Naive thymus-derived CD4-positive, alpha-beta T cell (primary cell): ENCODE measurements at regions not wholly inside any gene's neighbourhood (a gene's known extent, or its start where the extent isn't known, plus 50 kb on each side); places are given as distances from the start of the nearest gene placed in this dataset.
A peak's percentile ranks its signal among the peaks of the same experiment; 100 is the strongest.
"Not testable (repeated sequence)": the region's sequence is repeated elsewhere in the genome, so short reads cannot be mapped to it uniquely, and the experiment has no call there.

Source experiments
- ATAC-seq: fragments of 150-1000 bp; cut with Tn5 transposase; 2 replicates; pipeline ENCODE4 v1.10.0; 2021; ENCODE audit warnings: mild to moderate bottlenecking, moderate library complexity
- CTCF ChIA-PET: fragments of 350-600 bp; sonication (Branson Sonifier 250); formaldehyde crosslinking; loops from one replicate; lab custom pipeline; 2021; ENCODE audit warnings: antibody characterized with exemption; lab: Charles Lee
- POLR2A ChIA-PET: fragments of 350-600 bp; sonication (Branson Sonifier 250); formaldehyde crosslinking; loops from one replicate; lab custom pipeline; 2021; ENCODE audit warnings: antibody characterized with exemption, inconsistent platforms; lab: Charles Lee
- DNase-seq, 9 donors: peaks; one replicate each; pipeline versions ENCODE4 v3.0.0 to v3.0.0-alpha.2; 2020 to 2022; ENCODE audit warnings: mixed read lengths in 1 of 9
- H3K27ac ChIP-seq: one replicate; pipeline ENCODE4 v1.7.0; 2013; ENCODE audit warnings: mild to moderate bottlenecking, low read depth, low read length, moderate library complexity
- H3K27me3 ChIP-seq, 2 donors: one replicate each; pipeline ENCODE4 v1.7.0; 2013; ENCODE audit warnings: low read length in 2 of 2, mild to moderate bottlenecking in 2 of 2, moderate library complexity in 2 of 2; ENCODE audit not compliant: control insufficient read depth in 2 of 2, insufficient read depth in 2 of 2
- H3K36me3 ChIP-seq, 3 experiments: 1 replicate in 2 of 3; 2 replicates in 1 of 3; pipeline ENCODE4 v1.7.0; 2013; ENCODE audit warnings: low read length in 3 of 3, mild to moderate bottlenecking in 3 of 3, moderate library complexity in 1 of 3; ENCODE audit not compliant: insufficient read depth in 3 of 3, control insufficient read depth in 2 of 3
- H3K4me1 ChIP-seq, 2 donors: one replicate each; pipeline ENCODE4 v1.7.0; 2013; ENCODE audit warnings: low read length in 2 of 2, mild to moderate bottlenecking in 2 of 2, moderate library complexity in 1 of 2; ENCODE audit not compliant: control insufficient read depth in 2 of 2, insufficient read depth in 2 of 2
- H3K4me3 ChIP-seq: 2 replicates; pipeline ENCODE4 v1.7.0; 2013; ENCODE audit warnings: mild to moderate bottlenecking, low read length
- H3K9me3 ChIP-seq, 3 experiments: 1 replicate in 2 of 3; 2 replicates in 1 of 3; pipeline ENCODE4 v1.7.0; 2013; ENCODE audit warnings: low read length in 3 of 3; ENCODE audit not compliant: control insufficient read depth in 2 of 3
- H3K27ac Mint-ChIP-seq, 9 donors: one replicate each; pipeline ENCODE4 v1.8.0; 2020 to 2022; ENCODE audit warnings: mixed read lengths in 9 of 9, mild to moderate bottlenecking in 8 of 9, moderate library complexity in 5 of 9, inconsistent platforms in 2 of 9
- H3K27me3 Mint-ChIP-seq, 5 donors: one replicate each; pipeline ENCODE4 v1.8.0; 2021 to 2022; ENCODE audit warnings: mixed read lengths in 5 of 5, mild to moderate bottlenecking in 1 of 5
- H3K36me3 Mint-ChIP-seq, 5 donors: one replicate each; pipeline ENCODE4 v1.8.0; 2020 to 2022; ENCODE audit warnings: mixed read lengths in 5 of 5, mild to moderate bottlenecking in 3 of 5, inconsistent platforms in 1 of 5
- H3K4me1 Mint-ChIP-seq, 7 donors: one replicate each; pipeline ENCODE4 v1.8.0; 2020 to 2022; ENCODE audit warnings: mixed read lengths in 7 of 7, mild to moderate bottlenecking in 3 of 7, inconsistent platforms in 1 of 7
- H3K4me3 Mint-ChIP-seq, 10 donors: one replicate each; pipeline ENCODE4 v1.8.0; 2020 to 2022; ENCODE audit warnings: mild to moderate bottlenecking in 10 of 10, mixed read lengths in 10 of 10, moderate library complexity in 6 of 10, inconsistent platforms in 2 of 10
- H3K9me3 Mint-ChIP-seq, 11 donors: one replicate each; pipeline ENCODE4 v1.8.0; 2020 to 2022; ENCODE audit warnings: mixed read lengths in 11 of 11, mild to moderate bottlenecking in 4 of 11, inconsistent platforms in 1 of 11, moderate library complexity in 1 of 11
- intact Hi-C, 2 donors: fragments of 100-400 bp; cut with micrococcal nuclease; formaldehyde crosslinking; loops; one replicate each; pipeline ENCODE4 v1.15.1; 2023

DNA sequence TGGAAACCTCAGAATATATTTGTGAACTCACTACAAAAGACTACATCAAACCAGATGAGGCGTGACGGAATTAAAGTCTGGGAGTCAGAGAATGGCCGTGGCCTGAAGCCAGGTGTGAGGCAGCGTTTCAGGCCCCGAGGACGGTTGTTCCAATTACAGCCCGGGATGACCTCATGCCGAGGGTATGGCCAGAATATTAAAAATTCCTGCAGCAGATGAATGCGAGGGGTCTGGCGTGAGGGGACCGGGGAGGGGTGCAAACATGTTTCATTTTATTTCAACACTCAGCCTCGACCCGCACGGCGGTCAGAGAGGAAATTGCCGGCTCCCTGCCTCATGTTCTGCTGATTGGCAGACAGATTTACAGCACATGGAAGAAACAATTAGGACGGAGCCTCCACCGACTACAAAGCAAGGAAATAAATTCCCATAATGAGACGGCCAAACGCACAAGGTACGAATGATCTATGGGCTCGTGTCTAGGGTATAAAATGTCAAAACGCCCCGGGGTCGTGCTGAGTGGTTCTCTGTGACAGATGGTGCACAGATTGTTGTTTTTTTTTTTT, 289.7 kb downstream of the SHOX start:
- ATAC-seq: no peak

DNA sequence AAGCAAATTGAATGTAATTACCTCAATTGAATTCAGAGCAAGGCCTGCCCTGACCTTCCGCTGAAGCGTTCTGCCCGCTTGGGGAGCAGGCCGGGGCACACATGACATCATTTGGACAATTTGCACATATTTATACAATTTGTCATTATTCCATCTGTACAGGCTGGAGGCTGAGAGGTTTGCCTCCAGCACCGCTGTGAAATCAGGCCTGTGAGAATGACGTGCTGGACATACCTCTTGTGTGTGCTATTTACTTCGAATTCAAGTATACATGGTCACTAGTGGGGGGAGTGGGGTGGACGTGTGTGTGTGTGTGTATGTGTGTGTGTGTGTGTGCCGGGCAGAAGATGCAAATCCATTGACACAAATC, 285.6 kb downstream of the SHOX start:
- H3K4me3 ChIP-seq: no peak overlapping the region
- H3K27me3 ChIP-seq: no peaks in the 10 kb centered on the region
- CTCF ChIA-PET: no interaction called here
- H3K4me1 ChIP-seq: no peaks in the 10 kb centered on the region
- no peaks in the 10 kb centered on the region for H3K9me3 ChIP-seq
- Mint-ChIP-seq H3K27me3 (peaks cover 0 to 6% (median 0%) of the 10 kb centered on the region in 5 donors), H3K4me1 (no peaks in the 10 kb centered on the region), H3K9me3 (peaks cover 0 to 16% (median 0%) of the 10 kb centered on the region in 11 donors), H3K36me3 (no peaks in the 10 kb centered on the region), H3K27ac (no peak overlapping the region), H3K4me3 (no peak overlapping the region)
- H3K36me3 ChIP-seq: no peaks in the 10 kb centered on the region
- POLR2A ChIA-PET: no interaction called here
- DNase-seq: no peak
- intact Hi-C loops: loop anchor here in 1 of 2 donors (5.0 to 10.0 kb wide), 3 partner anchors 96 to 259 kb away; no protein-coding TSS in a partner anchor
- no peak overlapping the region for H3K27ac ChIP-seq
- ATAC-seq: no peak

More for the DNA sequence above, 289.7 kb downstream of the SHOX start:
- H3K27me3 Mint-ChIP-seq: no peaks in the 10 kb centered on the region
- intact Hi-C loops: no loop called here
- H3K36me3 Mint-ChIP-seq: no peaks in the 10 kb centered on the region
- H3K9me3 ChIP-seq: no peaks in the 10 kb centered on the region
- no peaks in the 10 kb centered on the region for H3K27me3 ChIP-seq
- H3K4me1 ChIP-seq: no peaks in the 10 kb centered on the region
- peaks cover 0 to 1% (median 0%) of the 10 kb centered on the region in 7 donors for H3K4me1 Mint-ChIP-seq
- no peak overlapping the region for H3K27ac Mint-ChIP-seq
- H3K36me3 ChIP-seq: no peaks in the 10 kb centered on the region
- H3K9me3 Mint-ChIP-seq: peaks cover 0 to 6% (median 0%) of the 10 kb centered on the region in 11 donors
- no peak overlapping the region for H3K4me3 ChIP-seq
- ChIA-PET POLR2A (no interaction called here), CTCF (no interaction called here)
- H3K4me3 Mint-ChIP-seq: no peak overlapping the region
- DNase-seq: no peak
- H3K27ac ChIP-seq: no peak overlapping the region

DNA sequence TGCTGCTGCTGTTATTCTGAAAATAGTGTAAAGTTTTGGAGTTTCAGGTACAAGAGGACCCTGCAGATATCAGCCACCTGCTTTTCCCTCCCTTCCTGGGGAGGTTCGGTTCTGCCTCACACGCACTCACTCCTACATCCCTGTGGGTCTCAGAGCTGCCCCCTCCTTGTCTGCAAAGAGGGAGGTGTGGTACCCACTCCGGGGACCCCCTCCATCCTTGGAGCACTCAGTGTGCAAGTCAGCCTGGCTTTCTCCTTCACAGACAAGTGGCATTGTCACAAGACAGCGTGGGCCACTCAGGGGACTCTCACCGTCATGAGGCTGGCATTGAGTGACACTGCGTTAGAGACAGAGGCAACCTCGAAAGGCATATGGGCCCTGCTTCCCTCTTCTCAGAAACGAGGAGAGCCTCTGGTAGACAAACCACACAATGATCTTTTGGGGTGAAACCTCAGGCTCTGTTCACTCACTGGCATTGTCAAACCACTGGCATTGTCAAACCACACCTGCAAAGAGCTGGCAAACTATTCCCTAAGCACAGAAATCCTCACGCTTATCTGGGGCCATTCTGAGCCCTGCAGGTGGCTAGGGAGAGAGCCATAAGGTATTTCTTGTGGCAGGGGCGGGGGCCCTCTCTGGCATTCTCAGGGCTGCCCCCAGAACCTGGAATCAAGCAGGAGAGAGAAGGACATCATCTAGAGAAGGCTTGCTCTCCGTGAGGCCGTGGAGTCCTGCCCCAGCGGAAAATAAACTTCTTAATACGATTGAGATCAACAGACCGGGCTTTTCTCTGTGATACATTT, 285.0 kb downstream of the SHOX start:
- peak; percentile 50 for ATAC-seq

DNA sequence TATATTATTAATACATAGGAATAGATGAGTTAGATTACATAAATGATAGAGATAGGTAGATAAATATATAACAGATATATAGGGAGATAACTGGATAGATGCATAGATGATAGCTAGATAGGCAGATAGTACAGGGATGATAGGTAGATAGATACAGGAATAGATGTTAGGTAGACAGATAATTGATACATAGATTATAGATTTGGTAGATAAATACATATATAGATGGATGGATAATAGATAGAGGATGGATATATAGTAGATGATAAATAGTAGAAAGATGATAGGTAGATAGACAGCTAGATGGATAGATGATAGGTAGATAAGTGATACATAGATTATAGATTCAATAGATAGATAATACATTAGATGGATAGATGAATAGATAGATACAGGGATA, 283.6 kb downstream of the SHOX start:
- ATAC-seq (no peak), DNase-seq (no peak)
- Mint-ChIP-seq H3K4me1 (no peaks in the 10 kb centered on the region), H3K4me3 (no peak overlapping the region), H3K36me3 (no peaks in the 10 kb centered on the region), H3K27ac (peak overlapping the region in 1 of 9 donors; percentile 59), H3K27me3 (peaks cover 0 to 6% (median 0%) of the 10 kb centered on the region in 5 donors), H3K9me3 (peaks cover 0 to 16% (median 0%) of the 10 kb centered on the region in 11 donors)
- Histone ChIP-seq H3K9me3 (no peaks in the 10 kb centered on the region), H3K4me3 (no peak overlapping the region), H3K27ac (no peak overlapping the region), H3K27me3 (no peaks in the 10 kb centered on the region), H3K36me3 (no peaks in the 10 kb centered on the region), H3K4me1 (no peaks in the 10 kb centered on the region)
- ChIA-PET CTCF (no interaction called here), POLR2A (no interaction called here)
- intact Hi-C loops: loop anchor here in 1 of 2 donors (10.0 kb wide), 2 partner anchors 161 to 261 kb away; no protein-coding TSS in a partner anchor

More for the DNA sequence above, 285.0 kb downstream of the SHOX start:
- POLR2A ChIA-PET: no interaction called here
- Histone ChIP-seq H3K27ac (no peak overlapping the region), H3K9me3 (no peaks in the 10 kb centered on the region), H3K4me1 (no peaks in the 10 kb centered on the region), H3K36me3 (no peaks in the 10 kb centered on the region), H3K4me3 (no peak overlapping the region), H3K27me3 (no peaks in the 10 kb centered on the region)
- Mint-ChIP-seq H3K27ac (no peak overlapping the region), H3K4me3 (no peak overlapping the region), H3K4me1 (no peaks in the 10 kb centered on the region), H3K9me3 (peaks cover 0 to 16% (median 0%) of the 10 kb centered on the region in 11 donors), H3K27me3 (peaks cover 0 to 6% (median 0%) of the 10 kb centered on the region in 5 donors), H3K36me3 (no peaks in the 10 kb centered on the region)
- intact Hi-C loops: loop anchor here in 1 of 2 donors (5.0 to 10.0 kb wide), 3 partner anchors 97 to 259 kb away; no protein-coding TSS in a partner anchor
- DNase-seq: peak in 6 of 9 donors; percentile 18 to 63 (median 43)
- CTCF ChIA-PET: no interaction called here

DNA sequence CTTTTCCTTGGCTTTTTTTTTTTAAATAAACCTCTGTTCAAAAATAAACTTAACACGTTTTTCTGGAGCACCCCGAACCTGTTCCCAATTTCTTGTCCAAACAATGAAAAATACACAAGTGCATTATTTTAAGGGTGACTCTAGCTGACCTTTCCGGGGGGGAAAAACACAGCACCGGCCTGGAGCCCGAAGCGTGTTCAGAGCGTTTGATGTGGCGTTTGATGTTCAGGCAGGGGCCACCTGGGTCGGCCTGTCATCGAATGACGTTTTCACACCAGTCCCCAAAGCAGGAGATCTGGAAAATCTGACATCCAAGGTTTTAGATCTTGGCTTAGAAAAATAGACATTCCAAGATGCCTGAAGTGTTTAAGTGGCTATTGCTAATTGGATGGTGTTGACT, 282.1 kb downstream of the SHOX start:
- no peak for ATAC-seq
- Histone ChIP-seq H3K9me3 (no peaks in the 10 kb centered on the region), H3K27me3 (no peaks in the 10 kb centered on the region), H3K4me1 (no peaks in the 10 kb centered on the region), H3K27ac (no peak overlapping the region), H3K4me3 (no peak overlapping the region), H3K36me3 (no peaks in the 10 kb centered on the region)
- H3K4me3 Mint-ChIP-seq: no peak overlapping the region
- POLR2A ChIA-PET: no interaction called here
- no peaks in the 10 kb centered on the region for H3K36me3 Mint-ChIP-seq
- peaks cover 0 to 6% (median 0%) of the 10 kb centered on the region in 5 donors for H3K27me3 Mint-ChIP-seq
- H3K9me3 Mint-ChIP-seq: peaks cover 0 to 16% (median 0%) of the 10 kb centered on the region in 11 donors
- intact Hi-C loops: loop anchor here in 1 of 2 donors (10.0 kb wide), 2 partner anchors 162 to 262 kb away; no protein-coding TSS in a partner anchor
- H3K27ac Mint-ChIP-seq: peak overlapping the region in 3 of 9 donors; percentile 63 to 84 (median 71)
- CTCF ChIA-PET: no interaction called here
- DNase-seq: no peak
- H3K4me1 Mint-ChIP-seq: no peaks in the 10 kb centered on the region

DNA sequence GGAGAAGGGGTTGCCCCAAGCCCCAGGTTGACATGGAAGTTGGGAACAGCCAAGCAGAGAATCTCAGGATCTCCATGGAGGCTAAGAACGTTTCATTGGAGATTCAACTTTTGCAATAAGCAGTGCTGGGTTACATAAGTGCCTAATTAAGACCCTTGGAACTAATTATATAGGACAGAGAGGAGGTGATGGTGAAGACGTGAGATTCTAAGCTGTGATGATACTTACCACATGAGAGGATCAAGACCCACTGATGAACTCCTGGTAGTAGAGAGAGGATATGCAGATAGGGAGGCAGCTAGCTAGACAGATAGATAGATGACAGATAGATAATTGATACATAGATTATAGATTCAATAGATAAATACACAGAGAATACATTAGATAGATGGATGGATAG, 278.5 kb downstream of the SHOX start:
- ATAC-seq, H3K4me1 Mint-ChIP-seq, H3K27ac Mint-ChIP-seq, CTCF ChIA-PET, H3K27me3 Mint-ChIP-seq, intact Hi-C loops, H3K27ac ChIP-seq, H3K9me3 ChIP-seq, H3K4me3 ChIP-seq, H3K4me1 ChIP-seq, H3K4me3 Mint-ChIP-seq, H3K36me3 Mint-ChIP-seq, H3K36me3 ChIP-seq, POLR2A ChIA-PET, H3K27me3 ChIP-seq, DNase-seq: not testable (repeated sequence)
- H3K9me3 Mint-ChIP-seq: peaks cover 0 to 13% (median 0%) of the 10 kb centered on the region in 11 donors
